Neural progenitor cell (in vitro differentiated cells): ENCODE measurements at regions not wholly inside any gene's neighbourhood (a gene's known extent, or its start where the extent isn't known, plus 50 kb on each side); places are given as distances from the start of the nearest gene placed in this dataset.

Experiments
- CTCF ChIP-seq: fragments of 200-600 bp; sonication (generic); IDR thresholded peaks from 2 replicates; pipeline ENCODE4 v1.5.1; 2017; ENCODE audit warnings: antibody characterized with exemption, mild to moderate bottlenecking
- EZH2 ChIP-seq: fragments of 200-600 bp; sonication (generic); IDR thresholded peaks from 2 replicates; pipeline ENCODE4 v1.6.1; 2017; ENCODE audit warnings: antibody characterized with exemption, mild to moderate bottlenecking, moderate library complexity
- EZH2phosphoT487 ChIP-seq: fragments of 200-600 bp; sonication (generic); IDR thresholded peaks from 2 replicates; pipeline ENCODE4 v1.6.1; 2017; ENCODE audit warnings: antibody characterized with exemption

GRCh38 chr10:5288359-5288758 lies 76.4 kb upstream of the UCN3 start:
- TF ChIP-seq EZH2 = no peak
- TF ChIP-seq CTCF = no peak
- TF ChIP-seq EZH2phosphoT487 = no peak
